ENCODE measurements at regions not wholly inside any gene's neighbourhood (a gene's known extent, or its start where the extent isn't known, plus 50 kb on each side); places are given as distances from the start of the nearest gene placed in this dataset.

DNA sequence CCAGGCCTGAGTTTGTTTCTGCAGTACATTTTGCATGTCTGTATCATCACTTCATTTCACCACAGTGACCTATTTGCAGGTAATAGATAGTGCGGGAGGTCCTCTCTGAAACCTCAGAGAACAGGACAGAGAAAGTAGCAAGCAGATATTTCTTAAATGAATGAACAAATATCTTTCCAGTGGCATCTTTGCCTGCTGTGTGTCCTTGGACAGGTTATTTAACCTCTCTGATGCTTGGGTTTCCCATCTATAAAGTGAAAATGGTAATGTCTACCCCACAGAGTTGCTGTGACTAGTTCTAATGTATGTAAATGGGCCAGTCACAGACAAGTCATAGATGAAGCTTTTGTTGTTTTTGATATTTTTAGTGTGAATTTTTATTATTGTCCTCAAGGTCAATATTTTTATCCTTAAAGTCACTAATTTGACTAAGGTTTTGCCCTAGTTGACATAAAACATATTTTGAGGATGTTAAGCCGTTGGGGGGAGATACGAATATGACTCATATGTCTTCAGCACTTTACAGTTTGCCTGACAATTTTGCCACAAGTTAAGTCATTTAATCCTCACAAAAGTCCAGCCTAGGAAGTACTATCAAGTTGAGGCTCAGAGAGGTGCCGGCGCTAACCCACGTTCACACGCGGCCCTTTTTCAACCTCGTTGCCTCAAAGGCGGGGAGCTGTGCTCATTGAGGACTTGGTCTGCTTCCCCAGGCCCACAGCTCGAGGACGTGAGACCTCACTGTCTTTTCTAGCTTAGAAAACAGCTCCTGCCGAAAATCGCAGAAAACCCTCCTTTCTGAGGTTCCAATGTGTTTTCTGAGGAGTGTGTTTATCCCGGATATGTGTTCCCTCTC lies 126.7 kb upstream of the STX18 start:
- Histone ChIP-seq H3K9me3 (no peaks in the 10 kb centered on the region), H3K4me3 (no peak overlapping the region), H3K4me1 (peaks cover 14% of the 10 kb centered on the region), H3K36me3 (no peaks in the 10 kb centered on the region), H3K27ac (no peak overlapping the region), H3K27me3 (no peaks in the 10 kb centered on the region)
- no peak for DNase-seq (ENCODE audit: extremely low spot score in 2 of 2)
- intact Hi-C loops (cut with DNase I), result no loop called here
- no peak for TF ChIP-seq POLR2AphosphoS5 (IDR thresholded peaks at IDR 0.05; ENCODE audit: insufficient read depth in 1 of 2, low read depth in 1 of 2)
- TF ChIP-seq, protein P1, sequence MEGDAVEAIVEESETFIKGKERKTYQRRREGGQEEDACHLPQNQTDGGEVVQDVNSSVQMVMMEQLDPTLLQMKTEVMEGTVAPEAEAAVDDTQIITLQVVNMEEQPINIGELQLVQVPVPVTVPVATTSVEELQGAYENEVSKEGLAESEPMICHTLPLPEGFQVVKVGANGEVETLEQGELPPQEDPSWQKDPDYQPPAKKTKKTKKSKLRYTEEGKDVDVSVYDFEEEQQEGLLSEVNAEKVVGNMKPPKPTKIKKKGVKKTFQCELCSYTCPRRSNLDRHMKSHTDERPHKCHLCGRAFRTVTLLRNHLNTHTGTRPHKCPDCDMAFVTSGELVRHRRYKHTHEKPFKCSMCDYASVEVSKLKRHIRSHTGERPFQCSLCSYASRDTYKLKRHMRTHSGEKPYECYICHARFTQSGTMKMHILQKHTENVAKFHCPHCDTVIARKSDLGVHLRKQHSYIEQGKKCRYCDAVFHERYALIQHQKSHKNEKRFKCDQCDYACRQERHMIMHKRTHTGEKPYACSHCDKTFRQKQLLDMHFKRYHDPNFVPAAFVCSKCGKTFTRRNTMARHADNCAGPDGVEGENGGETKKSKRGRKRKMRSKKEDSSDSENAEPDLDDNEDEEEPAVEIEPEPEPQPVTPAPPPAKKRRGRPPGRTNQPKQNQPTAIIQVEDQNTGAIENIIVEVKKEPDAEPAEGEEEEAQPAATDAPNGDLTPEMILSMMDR (IDR thresholded peaks at IDR 0.05), result no peak
- TF ChIP-seq POLR2A (IDR thresholded peaks at IDR 0.05), result no peak

DNA sequence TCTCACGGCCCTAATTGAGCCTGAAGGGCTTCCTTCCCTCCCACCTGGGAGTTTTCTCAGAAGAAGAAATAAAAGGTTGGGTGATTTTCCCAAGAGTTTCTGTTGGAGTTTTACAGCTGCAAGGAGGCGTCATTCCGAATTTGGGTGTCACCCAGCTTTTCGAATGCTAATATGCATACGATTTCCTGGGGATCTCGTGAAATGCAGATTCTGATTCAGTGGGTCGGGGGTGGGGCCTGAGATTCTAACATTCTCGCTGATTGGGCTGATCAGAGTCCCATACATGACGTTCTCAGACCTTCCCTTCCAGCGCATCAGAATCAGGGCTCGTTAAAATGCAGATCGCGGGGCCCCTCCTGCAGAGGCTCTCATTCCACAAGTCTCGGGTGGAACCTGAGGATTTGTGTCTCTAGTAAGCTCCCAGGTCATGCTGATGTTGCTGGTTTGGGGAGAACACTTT lies 125.8 kb upstream of the STX18 start:
- intact Hi-C loops (cut with DNase I), result no loop called here
- no peak for DNase-seq (ENCODE audit: extremely low spot score in 2 of 2)
- TF ChIP-seq POLR2AphosphoS5 (IDR thresholded peaks at IDR 0.05; ENCODE audit: insufficient read depth in 1 of 2, low read depth in 1 of 2), result no peak
- TF ChIP-seq, protein P1 (IDR thresholded peaks at IDR 0.05), result no peak
- TF ChIP-seq POLR2A (IDR thresholded peaks at IDR 0.05), result no peak
- no peaks in the 10 kb centered on the region for H3K36me3 ChIP-seq
- H3K4me1 ChIP-seq, result peaks cover 14% of the 10 kb centered on the region
- no peaks in the 10 kb centered on the region for H3K27me3 ChIP-seq
- H3K9me3 ChIP-seq, result no peaks in the 10 kb centered on the region
- no peak overlapping the region for H3K4me3 ChIP-seq
- peak overlapping the region; percentile 53 for H3K27ac ChIP-seq

GRCh38 chr4:4666693-4667621 lies 125.1 kb upstream of the STX18 start:
- Histone ChIP-seq H3K4me1 (peaks cover 14% of the 10 kb centered on the region), H3K36me3 (no peaks in the 10 kb centered on the region), H3K4me3 (no peak overlapping the region), H3K27ac (peak overlapping the region; percentile 53), H3K27me3 (no peaks in the 10 kb centered on the region), H3K9me3 (no peaks in the 10 kb centered on the region)
- DNase-seq (ENCODE audit: extremely low spot score in 2 of 2), result no peak
- intact Hi-C loops (cut with DNase I), result no loop called here
- TF ChIP-seq, protein P1 (IDR thresholded peaks at IDR 0.05), result no peak
- TF ChIP-seq POLR2A (IDR thresholded peaks at IDR 0.05), result no peak
- no peak for TF ChIP-seq POLR2AphosphoS5 (IDR thresholded peaks at IDR 0.05; ENCODE audit: insufficient read depth in 1 of 2, low read depth in 1 of 2)

DNA sequence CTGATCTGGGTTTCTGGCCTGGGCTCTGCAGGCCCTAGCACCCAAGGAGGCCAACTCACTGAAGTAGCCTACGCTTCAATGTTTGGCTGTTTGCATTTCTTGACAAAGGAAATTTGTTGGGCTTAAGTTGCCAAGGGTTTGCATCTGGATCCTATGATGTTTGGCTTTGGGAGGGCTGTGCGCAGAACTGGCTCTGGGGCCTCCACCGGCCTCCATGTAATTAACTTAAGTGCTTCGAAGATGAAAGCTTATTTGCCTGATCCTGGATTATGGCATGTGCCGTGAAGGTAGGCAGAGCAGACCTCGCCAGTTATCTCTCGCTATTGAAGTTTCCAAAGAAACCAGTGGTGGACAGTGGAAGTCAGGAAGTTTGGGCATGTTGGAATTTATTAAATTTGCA lies 124.3 kb upstream of the STX18 start:
- no peak overlapping the region for H3K27ac ChIP-seq
- H3K27me3 ChIP-seq, result no peaks in the 10 kb centered on the region
- no peaks in the 10 kb centered on the region for H3K9me3 ChIP-seq
- H3K4me3 ChIP-seq, result no peak overlapping the region
- intact Hi-C loops (cut with DNase I), result no loop called here
- peaks cover 14% of the 10 kb centered on the region for H3K4me1 ChIP-seq
- H3K36me3 ChIP-seq, result no peaks in the 10 kb centered on the region
- DNase-seq (ENCODE audit: extremely low spot score in 2 of 2), result no peak
- TF ChIP-seq POLR2AphosphoS5 (IDR thresholded peaks at IDR 0.05; ENCODE audit: insufficient read depth in 1 of 2, low read depth in 1 of 2), result no peak
- TF ChIP-seq POLR2A (IDR thresholded peaks at IDR 0.05), result no peak
- TF ChIP-seq, protein P1 (IDR thresholded peaks at IDR 0.05), result no peak

Data from vagina (tissue), 2 donors.